ENCODE measurements at regions not wholly inside any gene's neighbourhood (a gene's known extent, or its start where the extent isn't known, plus 50 kb on each side); places are given as distances from the start of the nearest gene placed in this dataset.

GRCh38 chr20:1734269-1734858, 76.8 kb upstream of the SIRPG start:
- no peak overlapping the region; the same call in 1 of the 2 replicates for H3K27ac ChIP-seq (ENCODE audit: control insufficient read depth, insufficient read depth)
- ChIA-PET POLR2A (interaction anchor here (0.6 to 1.4 kb wide), 2 partner anchors 23 to 358 kb away, joined by 3 read pairs; no protein-coding TSS in a partner anchor), RAD21 (ENCODE audit: unreplicated experiment) (interaction anchor here (0.8 to 3.2 kb wide), 15 partner anchors 12 to 231 kb away, joined by 3 to 44 read pairs (median 5); no protein-coding TSS in a partner anchor), CTCF (interaction anchor here (0.8 to 3.4 kb wide), 32 partner anchors 12 to 299 kb away, joined by 3 to 53 read pairs (median 4); no protein-coding TSS in a partner anchor), SMC1A (ENCODE audit: uncharacterized antibody, unreplicated experiment) (interaction anchor here (0.5 to 5.5 kb wide), 27 partner anchors 11 to 296 kb away, joined by 3 to 138 read pairs (median 4); partner anchors contain the start of gene SIRPB1)
- H3K27me3 ChIP-seq (replicated peaks in 1 of 2; ENCODE audit: control insufficient read depth in 2 of 2, insufficient read depth in 2 of 2, low read length in 1 of 2), result no peaks in the 10 kb centered on the region
- no peak overlapping the region for H2AFZ ChIP-seq (ENCODE audit: control insufficient read depth, low read depth, low read length)
- FAIRE-seq, result peak; percentile 38
- peaks cover 1% of the 10 kb centered on the region; the same call in 2 of the 3 replicates for H3K9me3 ChIP-seq (replicated peaks; ENCODE audit: control insufficient read depth, insufficient read depth, low read length)
- H3K79me2 ChIP-seq (ENCODE audit: control insufficient read depth, insufficient read depth, low read length), result no peaks in the 10 kb centered on the region
- H3K4me1 ChIP-seq (ENCODE audit: control insufficient read depth, insufficient read depth, low read length), result peaks cover 16% of the 10 kb centered on the region
- 0% methylated on average over 4 of the region's 4 CpGs for WGBS (ENCODE audit: insufficient coverage, insufficient replicate concordance, low lambda C conversion rate, missing lambda C conversion rate)
- intact Hi-C loops (cut with micrococcal nuclease; ENCODE audit: unreplicated experiment), result loop anchor here (1.0 to 5.0 kb wide), 4 partner anchors 112 to 225 kb away; partner anchors contain the start of gene SIRPB1
- peak; percentile 91 for ATAC-seq
- no peaks in the 10 kb centered on the region for H3K36me3 ChIP-seq (ENCODE audit: control insufficient read depth in 2 of 2, insufficient read depth in 2 of 2, low read length in 1 of 2)
- no TSS peak for BruUV-seq (replicated peaks)
- H3K4me3 ChIP-seq, result no peak overlapping the region
- H3K4me2 ChIP-seq (ENCODE audit: control insufficient read depth, insufficient read depth), result no peak overlapping the region
- no peak for DNase-seq (ENCODE audit: low read depth, low spot score)
- H3K9ac ChIP-seq (ENCODE audit: control insufficient read depth, insufficient read depth, low read length), result no peak overlapping the region
- in situ Hi-C loops (cut with MboI), result no loop called here
- no peaks in the 10 kb centered on the region for H4K20me1 ChIP-seq (ENCODE audit: control insufficient read depth, insufficient read depth)
- TF ChIP-seq RAD21 (IDR thresholded peaks at IDR 0.05; ENCODE audit: insufficient read depth, low read depth, low read length) (peak; percentile 97), CTCF (IDR thresholded peaks at IDR 0.05 in 2 of 3, conservative IDR thresholded peaks at IDR 0.05 in 1 of 3; ENCODE audit: control insufficient read depth in 2 of 3, extremely low read depth in 1 of 3, insufficient read depth in 1 of 3, low read depth in 3 of 3, low read length in 3 of 3) (peak; percentile 48 to 69 (median 60); a peak in 5 of 6 replicates), TCF3 (IDR thresholded peaks at IDR 0.05; ENCODE audit: borderline replicate concordance, insufficient read depth, low read depth, low read length) (peak; percentile 78; the same call in 1 of the 2 replicates), ETV6 (conservative IDR thresholded peaks at IDR 0.05 in 1 of 2, IDR thresholded peaks at IDR 0.05 in 1 of 2; ENCODE audit: borderline replicate concordance in 1 of 2, low read depth in 1 of 2) (0 out of 4 replicates have a peak, but pooled peaks of 1 of the 2 experiments have one; percentile 36), IKZF1 (conservative IDR thresholded peaks at IDR 0.05) (no peak), CBFB (IDR thresholded peaks at IDR 0.05; ENCODE audit: low read depth) (no peak), JUNB (IDR thresholded peaks at IDR 0.05) (peak; percentile 21; the same call in 1 of the 2 replicates), TCF12 (IDR thresholded peaks at IDR 0.05; ENCODE audit: low read depth, low read length) (peak; percentile 81), ESRRA (IDR thresholded peaks at IDR 0.05; ENCODE audit: low read length) (no peak), EED (IDR thresholded peaks at IDR 0.05; ENCODE audit: low read depth) (peak; percentile 72), FOS (IDR thresholded peaks at IDR 0.05; ENCODE audit: borderline replicate concordance, extremely low read depth, insufficient read length) (no peak), ZNF274 (IDR thresholded peaks at IDR 0.05; ENCODE audit: insufficient read depth, insufficient read length) (no peak), MEF2A (IDR thresholded peaks at IDR 0.05; ENCODE audit: insufficient read depth, low read depth, low read length) (0 out of 2 replicates have a peak, but pooled peaks have one; percentile 8), RUNX3 (IDR thresholded peaks at IDR 0.05; ENCODE audit: low read length) (peak; percentile 75), PRDM15 (CRISPR knock-in tag; IDR thresholded peaks at IDR 0.05) (no peak), SP1 (IDR thresholded peaks at IDR 0.05; ENCODE audit: low read depth, low read length) (no peak), IRF4 (IDR thresholded peaks at IDR 0.05; ENCODE audit: low read depth, low read length) (peak; percentile 48; the same call in 1 of the 2 replicates)

All from GM12878 (cell line).